Progenitor cell of endocrine pancreas (in vitro differentiated cells): ENCODE measurements at regions not wholly inside any gene's neighbourhood (a gene's known extent, or its start where the extent isn't known, plus 50 kb on each side); places are given as distances from the start of the nearest gene placed in this dataset.

ENCODE experiments used
- DNase-seq: peaks from one replicate; pipeline ENCODE4 v3.0.0; 2021; ENCODE audit warnings: low spot score; ENCODE audit not compliant: unreplicated experiment
- H3K27ac Mint-ChIP-seq: 2 replicates; pipeline ENCODE4 v1.8.0; 2021; ENCODE audit warnings: mild to moderate bottlenecking, moderate library complexity, mixed read lengths
- H3K27me3 Mint-ChIP-seq: 2 replicates; pipeline ENCODE4 v1.8.0; 2021; ENCODE audit warnings: mixed read lengths
- H3K36me3 Mint-ChIP-seq: 2 replicates; pipeline ENCODE4 v1.8.0; 2022; ENCODE audit warnings: mixed read lengths; ENCODE audit not compliant: insufficient read depth
- H3K4me1 Mint-ChIP-seq: 2 replicates; pipeline ENCODE4 v1.8.0; 2021; ENCODE audit warnings: low read depth, mixed read lengths
- H3K4me3 Mint-ChIP-seq: 2 replicates; pipeline ENCODE4 v1.8.0; 2021; ENCODE audit warnings: low read depth, mild to moderate bottlenecking, moderate library complexity, mixed read lengths
- H3K9me3 Mint-ChIP-seq: 2 replicates; pipeline ENCODE4 v1.8.0; 2021; ENCODE audit warnings: low read depth, mixed read lengths
- TF ChIP-seq, protein P1 (sequence below): fragments of 200-600 bp; sonication (generic); IDR thresholded peaks from one replicate; pipeline ENCODE4 v1.5.0; 2021; ENCODE audit warnings: antibody characterized with exemption, mild to moderate bottlenecking; ENCODE audit not compliant: unreplicated experiment

GRCh38 chr9:87443461-87443860, 54.2 kb upstream of the DAPK1 start:
- Mint-ChIP-seq H3K27ac (no peak overlapping the region), H3K4me1 (peaks cover 6% of the 10 kb centered on the region), H3K36me3 (no peaks in the 10 kb centered on the region), H3K9me3 (no peaks in the 10 kb centered on the region), H3K27me3 (no peaks in the 10 kb centered on the region), H3K4me3 (no peak overlapping the region)
- DNase-seq, result no peak
- TF ChIP-seq, protein P1, sequence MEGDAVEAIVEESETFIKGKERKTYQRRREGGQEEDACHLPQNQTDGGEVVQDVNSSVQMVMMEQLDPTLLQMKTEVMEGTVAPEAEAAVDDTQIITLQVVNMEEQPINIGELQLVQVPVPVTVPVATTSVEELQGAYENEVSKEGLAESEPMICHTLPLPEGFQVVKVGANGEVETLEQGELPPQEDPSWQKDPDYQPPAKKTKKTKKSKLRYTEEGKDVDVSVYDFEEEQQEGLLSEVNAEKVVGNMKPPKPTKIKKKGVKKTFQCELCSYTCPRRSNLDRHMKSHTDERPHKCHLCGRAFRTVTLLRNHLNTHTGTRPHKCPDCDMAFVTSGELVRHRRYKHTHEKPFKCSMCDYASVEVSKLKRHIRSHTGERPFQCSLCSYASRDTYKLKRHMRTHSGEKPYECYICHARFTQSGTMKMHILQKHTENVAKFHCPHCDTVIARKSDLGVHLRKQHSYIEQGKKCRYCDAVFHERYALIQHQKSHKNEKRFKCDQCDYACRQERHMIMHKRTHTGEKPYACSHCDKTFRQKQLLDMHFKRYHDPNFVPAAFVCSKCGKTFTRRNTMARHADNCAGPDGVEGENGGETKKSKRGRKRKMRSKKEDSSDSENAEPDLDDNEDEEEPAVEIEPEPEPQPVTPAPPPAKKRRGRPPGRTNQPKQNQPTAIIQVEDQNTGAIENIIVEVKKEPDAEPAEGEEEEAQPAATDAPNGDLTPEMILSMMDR, result no peak

DNA sequence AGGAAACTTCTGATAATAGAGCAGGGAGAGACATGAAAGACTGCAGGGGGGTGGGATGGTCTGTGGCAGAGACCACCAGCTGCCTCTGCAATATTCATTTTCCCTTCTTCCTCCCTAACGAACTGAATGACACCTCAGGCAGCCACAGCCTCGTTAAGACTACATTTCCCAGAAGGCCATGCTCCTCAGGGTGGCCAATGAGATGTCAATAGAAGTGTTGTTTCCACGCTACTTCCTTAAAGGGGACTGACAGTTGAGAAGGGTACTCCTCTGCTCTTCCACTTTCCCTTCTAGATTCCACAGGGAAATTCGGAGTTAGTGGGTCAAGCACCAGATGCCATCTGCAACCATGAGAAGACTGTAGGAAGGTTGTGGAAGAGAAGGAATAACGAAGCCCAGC, 52.0 kb upstream of the DAPK1 start:
- Mint-ChIP-seq H3K27ac (no peak overlapping the region), H3K4me3 (peak overlapping the region; percentile 35), H3K36me3 (no peaks in the 10 kb centered on the region), H3K27me3 (no peaks in the 10 kb centered on the region), H3K4me1 (peaks cover 7% of the 10 kb centered on the region), H3K9me3 (no peaks in the 10 kb centered on the region)
- TF ChIP-seq, protein P1, result no peak
- no peak for DNase-seq

- Mint-ChIP-seq H3K36me3 (no peaks in the 10 kb centered on the region), H3K4me3 (no peak overlapping the region), H3K9me3 (no peaks in the 10 kb centered on the region), H3K27ac (no peak overlapping the region), H3K27me3 (no peaks in the 10 kb centered on the region), H3K4me1 (peaks cover 16% of the 10 kb centered on the region)
- DNase-seq, result no peak
- TF ChIP-seq, protein P1, result no peak
Measured at GRCh38 chr9:87446527-87446926, 51.1 kb upstream of the DAPK1 start.

GRCh38 chr9:87447547-87448432, 49.9 kb upstream of the DAPK1 start:
- H3K9me3 Mint-ChIP-seq, result no peaks in the 10 kb centered on the region
- H3K4me3 Mint-ChIP-seq, result no peak overlapping the region
- TF ChIP-seq, protein P1, result no peak
- H3K27ac Mint-ChIP-seq, result no peak overlapping the region
- no peak for DNase-seq
- H3K36me3 Mint-ChIP-seq, result no peaks in the 10 kb centered on the region
- H3K27me3 Mint-ChIP-seq, result peaks cover 1% of the 10 kb centered on the region
- H3K4me1 Mint-ChIP-seq, result peaks cover 18% of the 10 kb centered on the region
